Right lobe of liver (tissue), 4 donors: ENCODE measurements at regions not wholly inside any gene's neighbourhood (a gene's known extent, or its start where the extent isn't known, plus 50 kb on each side); places are given as distances from the start of the nearest gene placed in this dataset.

Experiments
- CTCF ChIP-seq, 4 donors: fragments of 200-600 bp in 3 of 4; fragments of 450-650 bp in 1 of 4; IDR thresholded peaks; one replicate each; pipeline versions ENCODE4 v1.5.1 to v1.8.0; 2016 to 2022; ENCODE audit warnings: antibody characterized with exemption in 4 of 4, mild to moderate bottlenecking in 2 of 4
- POLR2A ChIP-seq: fragments of 450-650 bp; IDR thresholded peaks from one replicate; pipeline ENCODE4 v1.6.1; 2017; ENCODE audit warnings: antibody characterized with exemption, mild to moderate bottlenecking
- donor health status: DM: no; HTN: no; CAD: no.
- donor health status: DM: no; HTN: no; CAD: no.
- donor health status: DM: no; HTN: yes; CAD: no.

- TF ChIP-seq CTCF (IDR thresholded peaks at IDR 0.05) (no peak), POLR2A (no peak)
Observed at GRCh38 chr7:114864278-114864677, 57.6 kb upstream of the MDFIC start.
